ENCODE measurements at regions not wholly inside any gene's neighbourhood (a gene's known extent, or its start where the extent isn't known, plus 50 kb on each side); places are given as distances from the start of the nearest gene placed in this dataset.

DNA sequence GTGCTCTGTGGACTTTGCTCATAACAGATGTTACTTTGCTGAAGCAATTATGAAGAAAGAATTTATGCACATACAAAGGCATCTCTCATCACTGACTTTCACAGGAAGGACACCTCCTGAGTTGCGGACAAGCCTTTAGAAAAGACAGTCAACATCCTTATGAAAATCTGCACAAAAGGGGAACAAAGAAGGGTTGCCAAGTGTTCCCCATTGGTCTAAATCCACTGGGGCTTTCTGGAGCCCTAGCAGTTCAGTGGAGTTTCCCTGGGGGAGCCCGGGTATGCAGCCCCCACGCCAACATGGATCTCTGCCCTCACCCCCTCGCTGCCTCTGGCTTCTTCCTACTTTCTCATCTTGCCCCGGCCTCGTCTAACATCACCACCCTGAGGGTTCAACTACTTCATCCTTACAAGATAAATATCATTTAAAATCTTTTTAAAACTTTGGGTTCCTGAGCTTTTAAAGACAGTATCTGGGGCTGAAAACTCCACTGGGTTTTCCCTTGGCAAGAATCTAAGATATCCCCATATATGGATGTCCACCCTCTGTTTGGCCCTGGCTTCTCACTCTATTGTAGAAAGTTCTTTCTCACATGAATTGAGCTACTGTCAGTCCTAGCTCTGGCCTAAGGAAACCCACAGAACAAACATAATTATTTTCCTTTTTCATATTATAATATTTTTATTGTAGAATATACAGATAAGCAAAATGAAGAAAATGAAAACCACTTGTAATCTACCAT, 207.9 kb upstream of the RGMA start (continued):
- TF ChIP-seq SOX15 (CRISPR knock-in tag; IDR thresholded peaks at IDR 0.05) (no peak), CREM (CRISPR knock-in tag; IDR thresholded peaks at IDR 0.05) (no peak), FOXJ3 (CRISPR knock-in tag; IDR thresholded peaks at IDR 0.05; ENCODE audit: borderline replicate concordance) (no peak), RELA (CRISPR knock-in tag; IDR thresholded peaks at IDR 0.05; ENCODE audit: borderline replicate concordance) (no peak), MXD4 (CRISPR knock-in tag; IDR thresholded peaks at IDR 0.05; ENCODE audit: borderline replicate concordance) (no peak), NR2C2 (CRISPR knock-in tag; IDR thresholded peaks at IDR 0.05) (no peak), ZNF671 (CRISPR knock-in tag; IDR thresholded peaks at IDR 0.05) (no peak)
- TF ChIP-seq, protein P1, sequence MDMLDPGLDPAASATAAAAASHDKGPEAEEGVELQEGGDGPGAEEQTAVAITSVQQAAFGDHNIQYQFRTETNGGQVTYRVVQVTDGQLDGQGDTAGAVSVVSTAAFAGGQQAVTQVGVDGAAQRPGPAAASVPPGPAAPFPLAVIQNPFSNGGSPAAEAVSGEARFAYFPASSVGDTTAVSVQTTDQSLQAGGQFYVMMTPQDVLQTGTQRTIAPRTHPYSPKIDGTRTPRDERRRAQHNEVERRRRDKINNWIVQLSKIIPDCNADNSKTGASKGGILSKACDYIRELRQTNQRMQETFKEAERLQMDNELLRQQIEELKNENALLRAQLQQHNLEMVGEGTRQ (CRISPR knock-in tag; IDR thresholded peaks at IDR 0.05): no peak
- TF ChIP-seq, protein P2, sequence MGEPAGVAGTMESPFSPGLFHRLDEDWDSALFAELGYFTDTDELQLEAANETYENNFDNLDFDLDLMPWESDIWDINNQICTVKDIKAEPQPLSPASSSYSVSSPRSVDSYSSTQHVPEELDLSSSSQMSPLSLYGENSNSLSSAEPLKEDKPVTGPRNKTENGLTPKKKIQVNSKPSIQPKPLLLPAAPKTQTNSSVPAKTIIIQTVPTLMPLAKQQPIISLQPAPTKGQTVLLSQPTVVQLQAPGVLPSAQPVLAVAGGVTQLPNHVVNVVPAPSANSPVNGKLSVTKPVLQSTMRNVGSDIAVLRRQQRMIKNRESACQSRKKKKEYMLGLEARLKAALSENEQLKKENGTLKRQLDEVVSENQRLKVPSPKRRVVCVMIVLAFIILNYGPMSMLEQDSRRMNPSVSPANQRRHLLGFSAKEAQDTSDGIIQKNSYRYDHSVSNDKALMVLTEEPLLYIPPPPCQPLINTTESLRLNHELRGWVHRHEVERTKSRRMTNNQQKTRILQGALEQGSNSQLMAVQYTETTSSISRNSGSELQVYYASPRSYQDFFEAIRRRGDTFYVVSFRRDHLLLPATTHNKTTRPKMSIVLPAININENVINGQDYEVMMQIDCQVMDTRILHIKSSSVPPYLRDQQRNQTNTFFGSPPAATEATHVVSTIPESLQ (CRISPR knock-in tag; IDR thresholded peaks at IDR 0.05): no peak

DNA sequence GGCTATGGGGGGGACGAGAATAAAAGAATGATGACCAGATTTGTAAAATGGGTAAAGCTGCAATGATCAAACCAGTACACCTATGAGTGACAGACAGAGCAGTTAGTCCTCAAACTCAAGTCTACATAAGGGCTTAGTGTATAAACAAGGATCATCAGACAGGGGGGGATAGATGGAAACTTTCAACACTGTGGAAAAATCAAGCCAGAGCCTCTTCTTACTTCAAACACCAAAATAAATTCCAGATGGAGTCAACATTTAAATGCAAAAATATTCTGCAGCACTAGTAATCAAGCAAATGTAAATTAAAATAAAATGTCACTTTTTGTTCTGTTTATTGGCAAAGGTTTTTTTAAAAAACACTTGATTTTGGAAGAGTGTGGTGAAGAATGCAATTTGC, 205.9 kb upstream of the RGMA start:
- H3K9me3 Mint-ChIP-seq: peaks cover 4% of the 10 kb centered on the region
- peaks cover 19% of the 10 kb centered on the region for H3K4me1 Mint-ChIP-seq
- TF ChIP-seq PRRX2 (CRISPR knock-in tag; IDR thresholded peaks at IDR 0.05) (no peak), GTF2I (CRISPR knock-in tag; conservative IDR thresholded peaks at IDR 0.05) (no peak), ZBTB21 (CRISPR knock-in tag; IDR thresholded peaks at IDR 0.05; ENCODE audit: borderline replicate concordance) (no peak), ZNF416 (CRISPR knock-in tag; IDR thresholded peaks at IDR 0.05) (no peak), CBFB (CRISPR knock-in tag; IDR thresholded peaks at IDR 0.05; ENCODE audit: low read depth) (no peak), KAT7 (CRISPR knock-in tag; IDR thresholded peaks at IDR 0.05; ENCODE audit: borderline replicate concordance) (no peak), HMGA2 (CRISPR knock-in tag; IDR thresholded peaks at IDR 0.05) (no peak), SMAD3 (CRISPR knock-in tag; IDR thresholded peaks at IDR 0.05; ENCODE audit: borderline replicate concordance) (no peak), GRHL2 (CRISPR knock-in tag; IDR thresholded peaks at IDR 0.05; ENCODE audit: insufficient replicate concordance, severe bottlenecking) (no peak)
- TF ChIP-seq, protein P3, sequence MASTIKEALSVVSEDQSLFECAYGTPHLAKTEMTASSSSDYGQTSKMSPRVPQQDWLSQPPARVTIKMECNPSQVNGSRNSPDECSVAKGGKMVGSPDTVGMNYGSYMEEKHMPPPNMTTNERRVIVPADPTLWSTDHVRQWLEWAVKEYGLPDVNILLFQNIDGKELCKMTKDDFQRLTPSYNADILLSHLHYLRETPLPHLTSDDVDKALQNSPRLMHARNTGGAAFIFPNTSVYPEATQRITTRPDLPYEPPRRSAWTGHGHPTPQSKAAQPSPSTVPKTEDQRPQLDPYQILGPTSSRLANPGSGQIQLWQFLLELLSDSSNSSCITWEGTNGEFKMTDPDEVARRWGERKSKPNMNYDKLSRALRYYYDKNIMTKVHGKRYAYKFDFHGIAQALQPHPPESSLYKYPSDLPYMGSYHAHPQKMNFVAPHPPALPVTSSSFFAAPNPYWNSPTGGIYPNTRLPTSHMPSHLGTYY (CRISPR knock-in tag; IDR thresholded peaks at IDR 0.05): no peak
- H3K27ac Mint-ChIP-seq: no peak overlapping the region
- no peaks in the 10 kb centered on the region; the same call in 1 of the 2 replicates for H3K36me3 Mint-ChIP-seq
- ChIA-PET CTCF (no interaction called here), POLR2A (no interaction called here)
- DNase-seq (ENCODE audit: low spot score) (no peak), ATAC-seq (no peak)
- no peaks in the 10 kb centered on the region for H3K27me3 Mint-ChIP-seq (ENCODE audit: low read depth)
- H3K4me3 Mint-ChIP-seq: no peak overlapping the region

DNA sequence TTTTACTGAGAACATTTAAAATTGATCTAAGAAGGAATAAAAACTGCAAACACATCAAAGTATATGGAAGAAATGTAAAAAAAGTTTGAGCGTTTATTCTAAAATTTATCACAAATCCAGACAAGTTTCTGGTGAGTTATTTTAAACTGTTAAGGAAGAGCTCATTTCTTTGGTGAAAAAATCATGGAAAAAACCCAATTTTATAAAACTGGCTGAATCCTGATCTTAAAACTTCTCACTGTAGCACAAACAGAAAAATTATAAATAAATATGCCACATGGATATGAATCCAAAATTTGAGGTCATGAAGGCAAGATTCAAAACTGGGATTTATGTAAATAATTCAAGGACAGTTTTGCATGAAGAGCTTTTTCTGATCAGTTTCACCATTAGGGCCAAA, 205.1 kb upstream of the RGMA start:
- POLR2A ChIA-PET: no interaction called here
- ATAC-seq: no peak
- CTCF ChIA-PET: interaction anchor here (1.2 kb wide), 1 partner anchor 264 kb away, joined by 3 read pairs; no protein-coding TSS in a partner anchor

More for the DNA sequence above, 205.1 kb upstream of the RGMA start:
- Mint-ChIP-seq H3K9me3 (peaks cover 4% of the 10 kb centered on the region), H3K4me1 (peaks cover 20% of the 10 kb centered on the region), H3K4me3 (no peak overlapping the region), H3K27me3 (ENCODE audit: low read depth) (no peaks in the 10 kb centered on the region; the same call in 1 of the 2 replicates), H3K27ac (no peak overlapping the region), H3K36me3 (no peaks in the 10 kb centered on the region; the same call in 1 of the 2 replicates)
- DNase-seq (ENCODE audit: low spot score): no peak
- TF ChIP-seq SMAD3 (CRISPR knock-in tag; IDR thresholded peaks at IDR 0.05; ENCODE audit: borderline replicate concordance) (no peak), KAT7 (CRISPR knock-in tag; IDR thresholded peaks at IDR 0.05; ENCODE audit: borderline replicate concordance) (no peak)
- TF ChIP-seq, protein P4, sequence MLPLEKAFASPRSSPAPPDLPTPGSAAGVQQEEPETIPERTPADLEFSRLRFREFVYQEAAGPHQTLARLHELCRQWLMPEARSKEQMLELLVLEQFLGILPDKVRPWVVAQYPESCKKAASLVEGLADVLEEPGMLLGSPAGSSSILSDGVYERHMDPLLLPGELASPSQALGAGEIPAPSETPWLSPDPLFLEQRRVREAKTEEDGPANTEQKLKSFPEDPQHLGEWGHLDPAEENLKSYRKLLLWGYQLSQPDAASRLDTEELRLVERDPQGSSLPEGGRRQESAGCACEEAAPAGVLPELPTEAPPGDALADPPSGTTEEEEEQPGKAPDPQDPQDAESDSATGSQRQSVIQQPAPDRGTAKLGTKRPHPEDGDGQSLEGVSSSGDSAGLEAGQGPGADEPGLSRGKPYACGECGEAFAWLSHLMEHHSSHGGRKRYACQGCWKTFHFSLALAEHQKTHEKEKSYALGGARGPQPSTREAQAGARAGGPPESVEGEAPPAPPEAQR (CRISPR knock-in tag; IDR thresholded peaks at IDR 0.05): no peak
